ENCODE measurements at regions not wholly inside any gene's neighbourhood (a gene's known extent, or its start where the extent isn't known, plus 50 kb on each side); places are given as distances from the start of the nearest gene placed in this dataset.

DNA sequence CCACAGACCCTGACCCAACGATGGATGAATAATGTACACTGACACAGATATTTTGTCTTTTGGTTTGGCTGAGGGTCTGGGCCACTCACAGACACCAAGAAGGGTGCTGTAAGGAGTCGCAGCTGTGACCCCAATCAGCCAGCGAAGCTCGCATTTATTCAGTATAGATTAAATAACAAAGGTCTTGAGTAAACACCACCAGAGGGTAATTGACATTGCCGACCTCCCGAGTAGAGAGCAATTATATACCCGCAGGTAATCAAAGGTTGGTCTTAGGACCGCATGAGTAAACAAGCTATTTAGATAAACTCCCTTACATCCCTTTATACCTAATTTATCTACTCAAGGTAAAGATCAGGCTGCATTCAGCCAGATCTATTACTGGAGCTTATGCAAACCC is 297.1 kb downstream of the ADAM29 start:
- TF ChIP-seq, protein P1, sequence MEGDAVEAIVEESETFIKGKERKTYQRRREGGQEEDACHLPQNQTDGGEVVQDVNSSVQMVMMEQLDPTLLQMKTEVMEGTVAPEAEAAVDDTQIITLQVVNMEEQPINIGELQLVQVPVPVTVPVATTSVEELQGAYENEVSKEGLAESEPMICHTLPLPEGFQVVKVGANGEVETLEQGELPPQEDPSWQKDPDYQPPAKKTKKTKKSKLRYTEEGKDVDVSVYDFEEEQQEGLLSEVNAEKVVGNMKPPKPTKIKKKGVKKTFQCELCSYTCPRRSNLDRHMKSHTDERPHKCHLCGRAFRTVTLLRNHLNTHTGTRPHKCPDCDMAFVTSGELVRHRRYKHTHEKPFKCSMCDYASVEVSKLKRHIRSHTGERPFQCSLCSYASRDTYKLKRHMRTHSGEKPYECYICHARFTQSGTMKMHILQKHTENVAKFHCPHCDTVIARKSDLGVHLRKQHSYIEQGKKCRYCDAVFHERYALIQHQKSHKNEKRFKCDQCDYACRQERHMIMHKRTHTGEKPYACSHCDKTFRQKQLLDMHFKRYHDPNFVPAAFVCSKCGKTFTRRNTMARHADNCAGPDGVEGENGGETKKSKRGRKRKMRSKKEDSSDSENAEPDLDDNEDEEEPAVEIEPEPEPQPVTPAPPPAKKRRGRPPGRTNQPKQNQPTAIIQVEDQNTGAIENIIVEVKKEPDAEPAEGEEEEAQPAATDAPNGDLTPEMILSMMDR (IDR thresholded peaks at IDR 0.05) = no peak
- TF ChIP-seq POLR2A (IDR thresholded peaks at IDR 0.05) = no peak

All from testis (tissue), 2 donors.